Activated gamma-delta T cell treated with anti-CD3 and anti-CD28 coated beads, Interleukin-2, amount 50 U/mL, for 16 hours (primary cell): ENCODE measurements at regions not wholly inside any gene's neighbourhood (a gene's known extent, or its start where the extent isn't known, plus 50 kb on each side); places are given as distances from the start of the nearest gene placed in this dataset.
"Not testable (repeated sequence)": the region's sequence is repeated elsewhere in the genome, so short reads cannot be mapped to it uniquely, and the experiment has no call there.

Experiments
- DNase-seq: peaks from one replicate; pipeline ENCODE4 v3.0.0-alpha.2; 2020; ENCODE audit warnings: low read depth

GRCh38 chr13:59305896-59306295 lies 857.8 kb downstream of the DIAPH3 start:
- no peak for DNase-seq

- no peak for DNase-seq
Measured at GRCh38 chr13:59312776-59313175, 851.0 kb downstream of the DIAPH3 start.

- peak; percentile 17 for DNase-seq
Measured at GRCh38 chr13:59318320-59318930, 845.3 kb downstream of the DIAPH3 start.

GRCh38 chr13:59319276-59319675 lies 844.5 kb downstream of the DIAPH3 start:
- no peak for DNase-seq

GRCh38 chr13:59320021-59320420 lies 843.7 kb downstream of the DIAPH3 start:
- DNase-seq, result no peak

- DNase-seq, result not testable (repeated sequence)
Measured at GRCh38 chr13:59324401-59324800, 839.3 kb downstream of the DIAPH3 start.

GRCh38 chr13:59326717-59327116 lies 837.0 kb downstream of the DIAPH3 start:
- no peak for DNase-seq

- DNase-seq, result no peak
Measured at GRCh38 chr13:59330764-59331163, 833.0 kb downstream of the DIAPH3 start.

GRCh38 chr13:59332966-59333365 lies 830.8 kb downstream of the DIAPH3 start:
- DNase-seq, result no peak

- DNase-seq, result no peak
Measured at GRCh38 chr13:59337070-59337469, 826.7 kb downstream of the DIAPH3 start.

- DNase-seq, result no peak
Measured at GRCh38 chr13:59340151-59340550, 823.6 kb downstream of the DIAPH3 start.

- no peak for DNase-seq
Measured at GRCh38 chr13:59340581-59340980, 823.1 kb downstream of the DIAPH3 start.

GRCh38 chr13:59342400-59342799 lies 821.3 kb downstream of the DIAPH3 start:
- DNase-seq, result no peak

GRCh38 chr13:59343132-59343531 lies 820.6 kb downstream of the DIAPH3 start:
- no peak for DNase-seq

GRCh38 chr13:59343993-59344822 lies 819.5 kb downstream of the DIAPH3 start:
- no peak for DNase-seq

- DNase-seq, result no peak
Measured at GRCh38 chr13:59345311-59345710, 818.4 kb downstream of the DIAPH3 start.

GRCh38 chr13:59346999-59347723 lies 816.6 kb downstream of the DIAPH3 start:
- no peak for DNase-seq

GRCh38 chr13:59348617-59349016 lies 815.1 kb downstream of the DIAPH3 start:
- DNase-seq, result no peak

- DNase-seq, result no peak
Measured at GRCh38 chr13:59352600-59352999, 811.1 kb downstream of the DIAPH3 start.

GRCh38 chr13:59354665-59355369 lies 808.9 kb downstream of the DIAPH3 start:
- no peak for DNase-seq

- DNase-seq, result no peak
Measured at GRCh38 chr13:59356607-59357006, 807.1 kb downstream of the DIAPH3 start.

- no peak for DNase-seq
Measured at GRCh38 chr13:59358014-59358413, 805.7 kb downstream of the DIAPH3 start.
